ENCODE measurements at regions not wholly inside any gene's neighbourhood (a gene's known extent, or its start where the extent isn't known, plus 50 kb on each side); places are given as distances from the start of the nearest gene placed in this dataset.

DNA sequence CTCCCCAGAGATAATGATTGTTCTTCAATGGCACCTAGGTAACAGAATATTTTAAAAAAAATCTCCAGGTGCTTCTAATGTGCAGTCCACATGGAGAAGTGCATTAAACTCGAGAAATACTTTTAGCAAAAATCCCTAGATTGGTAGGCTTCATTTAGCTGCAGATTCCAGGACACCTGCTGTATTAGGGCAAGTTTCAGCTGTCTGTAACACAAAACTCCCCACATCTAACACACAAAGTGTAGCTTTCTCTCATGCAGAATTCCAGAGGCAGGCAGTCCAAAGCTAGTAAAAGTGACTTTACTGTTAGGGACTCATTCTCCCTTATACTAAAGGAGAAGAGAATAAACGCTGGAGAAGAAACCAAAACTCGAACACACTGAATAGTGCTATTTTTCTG, 1414.3 kb upstream of the B3GALT2 start:
- TF ChIP-seq FOXP2 (optimal IDR thresholded peaks at IDR 0.05; ENCODE audit: borderline replicate concordance, extremely low read depth, extremely low read length, insufficient read depth) (no peak), POLR2AphosphoS5 (IDR thresholded peaks at IDR 0.05; ENCODE audit: low read depth, low read length) (no peak), SIN3A (IDR thresholded peaks at IDR 0.05; ENCODE audit: borderline replicate concordance, insufficient read depth, low read length) (no peak), TAF1 (IDR thresholded peaks at IDR 0.05; ENCODE audit: borderline replicate concordance, insufficient read depth, low read length) (no peak)
- TF ChIP-seq, protein P1, sequence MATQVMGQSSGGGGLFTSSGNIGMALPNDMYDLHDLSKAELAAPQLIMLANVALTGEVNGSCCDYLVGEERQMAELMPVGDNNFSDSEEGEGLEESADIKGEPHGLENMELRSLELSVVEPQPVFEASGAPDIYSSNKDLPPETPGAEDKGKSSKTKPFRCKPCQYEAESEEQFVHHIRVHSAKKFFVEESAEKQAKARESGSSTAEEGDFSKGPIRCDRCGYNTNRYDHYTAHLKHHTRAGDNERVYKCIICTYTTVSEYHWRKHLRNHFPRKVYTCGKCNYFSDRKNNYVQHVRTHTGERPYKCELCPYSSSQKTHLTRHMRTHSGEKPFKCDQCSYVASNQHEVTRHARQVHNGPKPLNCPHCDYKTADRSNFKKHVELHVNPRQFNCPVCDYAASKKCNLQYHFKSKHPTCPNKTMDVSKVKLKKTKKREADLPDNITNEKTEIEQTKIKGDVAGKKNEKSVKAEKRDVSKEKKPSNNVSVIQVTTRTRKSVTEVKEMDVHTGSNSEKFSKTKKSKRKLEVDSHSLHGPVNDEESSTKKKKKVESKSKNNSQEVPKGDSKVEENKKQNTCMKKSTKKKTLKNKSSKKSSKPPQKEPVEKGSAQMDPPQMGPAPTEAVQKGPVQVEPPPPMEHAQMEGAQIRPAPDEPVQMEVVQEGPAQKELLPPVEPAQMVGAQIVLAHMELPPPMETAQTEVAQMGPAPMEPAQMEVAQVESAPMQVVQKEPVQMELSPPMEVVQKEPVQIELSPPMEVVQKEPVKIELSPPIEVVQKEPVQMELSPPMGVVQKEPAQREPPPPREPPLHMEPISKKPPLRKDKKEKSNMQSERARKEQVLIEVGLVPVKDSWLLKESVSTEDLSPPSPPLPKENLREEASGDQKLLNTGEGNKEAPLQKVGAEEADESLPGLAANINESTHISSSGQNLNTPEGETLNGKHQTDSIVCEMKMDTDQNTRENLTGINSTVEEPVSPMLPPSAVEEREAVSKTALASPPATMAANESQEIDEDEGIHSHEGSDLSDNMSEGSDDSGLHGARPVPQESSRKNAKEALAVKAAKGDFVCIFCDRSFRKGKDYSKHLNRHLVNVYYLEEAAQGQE (IDR thresholded peaks at IDR 0.05; ENCODE audit: insufficient read depth in 1 of 2, low read depth in 2 of 2, low read length in 2 of 2): no peak
